Trophoblast cell (in vitro differentiated cells and primary cell): ENCODE measurements at regions not wholly inside any gene's neighbourhood (a gene's known extent, or its start where the extent isn't known, plus 50 kb on each side); places are given as distances from the start of the nearest gene placed in this dataset.

Source experiments
- DNase-seq, 2 donors: peaks; one replicate each; pipeline ENCODE4 v3.0.0-alpha.2; 2016
- H2AFZ ChIP-seq: 2 replicates; pipeline ENCODE4 v1.6.1; 2013; ENCODE audit warnings: low read length, moderate library complexity, mild to moderate bottlenecking; ENCODE audit not compliant: insufficient read depth, poor library complexity
- H2AK5ac ChIP-seq: 2 replicates; pipeline ENCODE4 v1.6.1; 2013; ENCODE audit warnings: mild to moderate bottlenecking, low read length
- H2BK120ac ChIP-seq: 2 replicates; pipeline ENCODE4 v1.6.1; 2013; ENCODE audit warnings: low read length, mild to moderate bottlenecking, moderate library complexity; ENCODE audit not compliant: insufficient read depth, poor library complexity
- H2BK12ac ChIP-seq: 2 replicates; pipeline ENCODE4 v1.6.1; 2013; ENCODE audit warnings: mild to moderate bottlenecking, low read length, moderate library complexity
- H2BK5ac ChIP-seq: 2 replicates; pipeline ENCODE4 v1.6.1; 2013; ENCODE audit warnings: low read length, low read depth, moderate library complexity, mild to moderate bottlenecking; ENCODE audit not compliant: poor library complexity
- H3K14ac ChIP-seq: 2 replicates; pipeline ENCODE4 v1.6.1; 2013; ENCODE audit warnings: mild to moderate bottlenecking, low read length
- H3K18ac ChIP-seq: 2 replicates; pipeline ENCODE4 v1.6.1; 2013; ENCODE audit warnings: mild to moderate bottlenecking, low read length
- H3K23ac ChIP-seq: 2 replicates; pipeline ENCODE4 v1.6.1; 2013; ENCODE audit warnings: low read length
- H3K27ac ChIP-seq: 2 replicates; pipeline ENCODE4 v1.5.1; 2013; ENCODE audit warnings: low read depth, mild to moderate bottlenecking, inconsistent platforms, low read length, moderate library complexity
- H3K27me3 ChIP-seq: 2 replicates; pipeline ENCODE4 v1.6.1; 2013; ENCODE audit warnings: inconsistent platforms, mild to moderate bottlenecking, low read length, moderate library complexity; ENCODE audit not compliant: insufficient read depth
- H3K36me3 ChIP-seq, 2 experiments: 1 replicate in 1 of 2; 2 replicates in 1 of 2; pipeline ENCODE4 v1.6.1; 2013; ENCODE audit warnings: low read length in 2 of 2, mild to moderate bottlenecking in 2 of 2, moderate library complexity in 1 of 2; ENCODE audit not compliant: insufficient read depth in 2 of 2, control insufficient read depth in 1 of 2
- H3K4ac ChIP-seq: 2 replicates; pipeline ENCODE4 v1.6.1; 2013; ENCODE audit warnings: low read depth, mild to moderate bottlenecking, low read length, moderate library complexity
- H3K4me1 ChIP-seq, 2 experiments: 1 replicate in 1 of 2; 2 replicates in 1 of 2; pipeline ENCODE4 v1.6.1; 2013; ENCODE audit warnings: low read length in 2 of 2, mild to moderate bottlenecking in 2 of 2, moderate library complexity in 1 of 2; ENCODE audit not compliant: insufficient read depth in 2 of 2, control insufficient read depth in 1 of 2
- H3K4me2 ChIP-seq: 2 replicates; pipeline ENCODE4 v1.6.1; 2013; ENCODE audit warnings: inconsistent platforms, mild to moderate bottlenecking, low read length, moderate library complexity
- H3K4me3 ChIP-seq: 2 replicates; pipeline ENCODE4 v1.5.1; 2013; ENCODE audit warnings: mild to moderate bottlenecking, low read depth, low read length, inconsistent platforms
- H3K79me1 ChIP-seq: one replicate; pipeline ENCODE4 v1.6.1; 2013; ENCODE audit warnings: low read length
- H3K79me2 ChIP-seq: 2 replicates; pipeline ENCODE4 v1.6.1; 2013; ENCODE audit warnings: low read length, mild to moderate bottlenecking; ENCODE audit not compliant: control insufficient read depth, insufficient read depth, poor library complexity
- H3K9ac ChIP-seq: 2 replicates; pipeline ENCODE4 v1.6.1; 2013; ENCODE audit warnings: mild to moderate bottlenecking, low read length
- H3K9me3 ChIP-seq: 2 replicates; pipeline ENCODE4 v1.6.1; 2013; ENCODE audit warnings: low read depth, mild to moderate bottlenecking, control low read depth, inconsistent platforms, low read length; ENCODE audit not compliant: insufficient read depth
- H4K12ac ChIP-seq: 2 replicates; pipeline ENCODE4 v1.6.1; 2013; ENCODE audit warnings: low read depth, mild to moderate bottlenecking, low read length, moderate library complexity
- H4K8ac ChIP-seq: 2 replicates; pipeline ENCODE4 v1.6.1; 2013; ENCODE audit warnings: low read depth, mild to moderate bottlenecking, low read length, moderate library complexity
- H4K91ac ChIP-seq: one replicate; pipeline ENCODE4 v1.6.1; 2013; ENCODE audit warnings: low read depth, mild to moderate bottlenecking, low read length, moderate library complexity
- WGBS: extraction: QIAGEN DNeasy Blood & Tissue Kit; methylation state at CpG from one replicate; pipeline ENCODE4 v1.1.7; 2013; ENCODE audit warnings: missing lambda C conversion rate; ENCODE audit not compliant: insufficient read length, insufficient coverage; ENCODE audit errors: extremely low coverage; 5-methylcytosine and 5-hydroxymethylcytosine counted together

GRCh38 chr3:124336067-124336656 lies 344.2 kb upstream of the ROPN1 start:
- Histone ChIP-seq H3K36me3 (peaks cover 7 to 9% of the 10 kb centered on the region in 2 experiments), H3K4me1 (peaks cover 8% of the 10 kb centered on the region in 2 experiments), H2BK120ac (no peak overlapping the region), H3K4ac (no peak overlapping the region), H3K79me2 (no peaks in the 10 kb centered on the region), H4K12ac (no peak overlapping the region), H3K79me1 (no peaks in the 10 kb centered on the region), H2BK12ac (no peak overlapping the region), H3K27me3 (no peaks in the 10 kb centered on the region), H3K4me3 (no peak overlapping the region), H2AFZ (no peak overlapping the region), H3K18ac (no peak overlapping the region), H2AK5ac (no peak overlapping the region), H4K8ac (no peak overlapping the region), H3K23ac (peak overlapping the region; percentile 22), H4K91ac (no peak overlapping the region), H3K9me3 (no peaks in the 10 kb centered on the region), H3K27ac (no peak overlapping the region), H3K4me2 (no peak overlapping the region), H2BK5ac (no peak overlapping the region), H3K9ac (no peak overlapping the region), H3K14ac (no peak overlapping the region)
- DNase-seq, result no peak
- no CpG with 5 or more reads among the region's 4 CpGs for WGBS

GRCh38 chr3:124345845-124346244 lies 353.9 kb upstream of the ROPN1 start:
- no peak for DNase-seq
- Histone ChIP-seq H3K27ac (no peak overlapping the region), H3K36me3 (peaks cover 0 to 6% of the 10 kb centered on the region in 2 experiments), H2AFZ (no peak overlapping the region), H3K9me3 (peaks cover 3% of the 10 kb centered on the region), H3K4ac (no peak overlapping the region), H4K91ac (no peak overlapping the region), H3K79me1 (no peaks in the 10 kb centered on the region), H3K9ac (no peak overlapping the region), H2BK5ac (no peak overlapping the region), H3K79me2 (no peaks in the 10 kb centered on the region), H3K14ac (no peak overlapping the region), H2AK5ac (no peak overlapping the region), H2BK12ac (no peak overlapping the region), H3K18ac (no peak overlapping the region), H3K27me3 (no peaks in the 10 kb centered on the region), H4K8ac (no peak overlapping the region), H3K4me3 (no peak overlapping the region), H3K4me2 (no peak overlapping the region), H3K23ac (no peak overlapping the region), H2BK120ac (no peak overlapping the region), H3K4me1 (no peaks in the 10 kb centered on the region), H4K12ac (no peak overlapping the region)
- WGBS, result no CpG with 5 or more reads among the region's 2 CpGs

- no peaks in the 10 kb centered on the region for H3K79me1 ChIP-seq
- no peak overlapping the region for H2AFZ ChIP-seq
- H3K9me3 ChIP-seq, result peaks cover 3% of the 10 kb centered on the region
- H2AK5ac ChIP-seq, result no peak overlapping the region
- no peak overlapping the region for H4K12ac ChIP-seq
- H2BK12ac ChIP-seq, result no peak overlapping the region
- no peak overlapping the region for H3K4me2 ChIP-seq
- no peak overlapping the region for H3K9ac ChIP-seq
- H2BK5ac ChIP-seq, result no peak overlapping the region
- H3K4ac ChIP-seq, result no peak overlapping the region
- no peak overlapping the region for H3K18ac ChIP-seq
- H3K27me3 ChIP-seq, result no peaks in the 10 kb centered on the region
- no peak overlapping the region for H3K4me3 ChIP-seq
- H3K23ac ChIP-seq, result no peak overlapping the region
- H4K91ac ChIP-seq, result no peak overlapping the region
- H3K79me2 ChIP-seq, result no peaks in the 10 kb centered on the region
- no peak for DNase-seq
- 100% methylated on average over 1 of the region's 4 CpGs for WGBS
- no peak overlapping the region for H2BK120ac ChIP-seq
- peaks cover 0 to 6% of the 10 kb centered on the region in 2 experiments for H3K36me3 ChIP-seq
- no peak overlapping the region for H3K27ac ChIP-seq
- H3K14ac ChIP-seq, result no peak overlapping the region
- no peak overlapping the region for H4K8ac ChIP-seq
- no peaks in the 10 kb centered on the region for H3K4me1 ChIP-seq
Measured at GRCh38 chr3:124346487-124346886, 354.6 kb upstream of the ROPN1 start.

- no peak overlapping the region for H3K4me3 ChIP-seq
- H3K79me1 ChIP-seq, result no peaks in the 10 kb centered on the region
- H4K12ac ChIP-seq, result no peak overlapping the region
- H3K4ac ChIP-seq, result no peak overlapping the region
- no peak overlapping the region for H3K27ac ChIP-seq
- H2AK5ac ChIP-seq, result no peak overlapping the region
- H3K4me2 ChIP-seq, result no peak overlapping the region
- peaks cover 0 to 6% of the 10 kb centered on the region in 2 experiments for H3K36me3 ChIP-seq
- H3K27me3 ChIP-seq, result no peaks in the 10 kb centered on the region
- no CpG with 5 or more reads among the region's 2 CpGs for WGBS
- DNase-seq, result no peak
- no peak overlapping the region for H3K18ac ChIP-seq
- no peak overlapping the region for H2BK12ac ChIP-seq
- no peak overlapping the region for H3K23ac ChIP-seq
- no peak overlapping the region for H3K14ac ChIP-seq
- no peaks in the 10 kb centered on the region for H3K4me1 ChIP-seq
- H3K79me2 ChIP-seq, result no peaks in the 10 kb centered on the region
- H4K8ac ChIP-seq, result no peak overlapping the region
- no peak overlapping the region for H2AFZ ChIP-seq
- H2BK120ac ChIP-seq, result no peak overlapping the region
- peaks cover 3% of the 10 kb centered on the region for H3K9me3 ChIP-seq
- H4K91ac ChIP-seq, result no peak overlapping the region
- H3K9ac ChIP-seq, result no peak overlapping the region
- no peak overlapping the region for H2BK5ac ChIP-seq
Measured at GRCh38 chr3:124347418-124347817, 355.5 kb upstream of the ROPN1 start.
